Mesendoderm (in vitro differentiated cells): ENCODE measurements at regions not wholly inside any gene's neighbourhood (a gene's known extent, or its start where the extent isn't known, plus 50 kb on each side); places are given as distances from the start of the nearest gene placed in this dataset.

Experiments
- DNase-seq: peaks from one replicate; pipeline ENCODE4 v3.0.0; 2013
- H2AK5ac ChIP-seq: 2 replicates; pipeline ENCODE4 v1.6.1; 2013; ENCODE audit warnings: low read length, inconsistent platforms
- H2BK120ac ChIP-seq: 2 replicates; pipeline ENCODE4 v1.6.1; 2013; ENCODE audit warnings: low read depth, mild to moderate bottlenecking, low read length, moderate library complexity, mixed read lengths
- H2BK15ac ChIP-seq: replicated peaks from 2 replicates; pipeline ENCODE4 v1.6.1; 2013; ENCODE audit warnings: low read depth, mild to moderate bottlenecking, moderate library complexity
- H2BK5ac ChIP-seq: 2 replicates; pipeline ENCODE4 v1.6.1; 2013; ENCODE audit warnings: low read length, inconsistent platforms
- H3K18ac ChIP-seq: 2 replicates; pipeline ENCODE4 v1.6.1; 2013; ENCODE audit warnings: mild to moderate bottlenecking, low read length, mixed read lengths
- H3K23ac ChIP-seq: one replicate; pipeline ENCODE4 v1.6.1; 2013; ENCODE audit warnings: low read length
- H3K27ac ChIP-seq: 2 replicates; pipeline ENCODE4 v1.5.1; 2013; ENCODE audit warnings: low read depth, mild to moderate bottlenecking, inconsistent platforms, low read length, moderate library complexity
- H3K27me3 ChIP-seq: 2 replicates; pipeline ENCODE4 v1.6.1; 2013; ENCODE audit warnings: low read length, control low read depth, mild to moderate bottlenecking, inconsistent platforms; ENCODE audit not compliant: insufficient read depth, poor library complexity
- H3K36me3 ChIP-seq: 2 replicates; pipeline ENCODE4 v1.6.1; 2013; ENCODE audit warnings: low read length, inconsistent platforms; ENCODE audit not compliant: control insufficient read depth, insufficient read depth
- H3K4ac ChIP-seq: one replicate; pipeline ENCODE4 v1.6.1; 2013; ENCODE audit warnings: low read depth, mild to moderate bottlenecking, low read length, moderate library complexity
- H3K4me1 ChIP-seq: 2 replicates; pipeline ENCODE4 v1.6.1; 2013; ENCODE audit warnings: low read depth, low read length, inconsistent platforms; ENCODE audit not compliant: control insufficient read depth
- H3K4me2 ChIP-seq: 2 replicates; pipeline ENCODE4 v1.6.1; 2013; ENCODE audit warnings: low read length
- H3K4me3 ChIP-seq: 2 replicates; pipeline ENCODE4 v1.5.1; 2013; ENCODE audit warnings: mild to moderate bottlenecking, low read length
- H3K56ac ChIP-seq: one replicate; pipeline ENCODE4 v1.6.1; 2013; ENCODE audit warnings: low read length
- H3K79me1 ChIP-seq: 2 replicates; pipeline ENCODE4 v1.6.1; 2013; ENCODE audit warnings: low read length, inconsistent platforms
- H3K79me2 ChIP-seq: 2 replicates; pipeline ENCODE4 v1.6.1; 2013; ENCODE audit warnings: mild to moderate bottlenecking, low read length; ENCODE audit not compliant: control insufficient read depth, insufficient read depth
- H3K9ac ChIP-seq: 2 replicates; pipeline ENCODE4 v1.6.1; 2013; ENCODE audit warnings: low read length, inconsistent platforms
- H4K5ac ChIP-seq: one replicate; pipeline ENCODE4 v1.6.1; 2013; ENCODE audit warnings: low read length
- H4K8ac ChIP-seq: one replicate; pipeline ENCODE4 v1.6.1; 2013; ENCODE audit warnings: low read depth, mild to moderate bottlenecking, control low read depth, low read length, moderate library complexity
- WGBS: extraction: QIAGEN DNeasy Blood & Tissue Kit; methylation state at CpG from one replicate; pipeline ENCODE4 v1.1.7; 2013; ENCODE audit warnings: low lambda C conversion rate, missing lambda C conversion rate; ENCODE audit not compliant: insufficient coverage; ENCODE audit errors: extremely low coverage; 5-methylcytosine and 5-hydroxymethylcytosine counted together

- Histone ChIP-seq H3K4me2 (no peak overlapping the region), H3K56ac (no peak overlapping the region), H3K4ac (no peak overlapping the region), H2BK15ac (no peak overlapping the region), H2AK5ac (no peak overlapping the region), H3K23ac (no peak overlapping the region), H2BK120ac (no peak overlapping the region), H3K9ac (no peak overlapping the region), H3K4me3 (no peak overlapping the region), H4K8ac (no peak overlapping the region), H3K36me3 (no peaks in the 10 kb centered on the region), H3K79me2 (no peaks in the 10 kb centered on the region), H3K79me1 (no peaks in the 10 kb centered on the region), H3K27ac (no peak overlapping the region), H3K27me3 (no peaks in the 10 kb centered on the region), H4K5ac (no peak overlapping the region), H2BK5ac (no peak overlapping the region), H3K18ac (no peak overlapping the region), H3K4me1 (no peaks in the 10 kb centered on the region)
- WGBS: no CpG with 5 or more reads among the region's 10 CpGs
- DNase-seq: no peak
Measured at GRCh38 chr12:127654383-127654985, 612.5 kb upstream of the TMEM132C start.

GRCh38 chr12:127655691-127656090 is 611.3 kb upstream of the TMEM132C start:
- no CpG with 5 or more reads among the region's 3 CpGs for WGBS
- H3K56ac ChIP-seq: no peak overlapping the region
- H3K4me2 ChIP-seq: no peak overlapping the region
- no peak overlapping the region for H2BK15ac ChIP-seq
- H3K79me2 ChIP-seq: no peaks in the 10 kb centered on the region
- H3K79me1 ChIP-seq: no peaks in the 10 kb centered on the region
- H3K4me3 ChIP-seq: no peak overlapping the region
- no peak overlapping the region for H3K4ac ChIP-seq
- no peak overlapping the region for H4K8ac ChIP-seq
- no peak overlapping the region for H2BK120ac ChIP-seq
- H4K5ac ChIP-seq: no peak overlapping the region
- no peak for DNase-seq
- no peak overlapping the region for H3K9ac ChIP-seq
- H2BK5ac ChIP-seq: no peak overlapping the region
- no peak overlapping the region for H3K23ac ChIP-seq
- H3K36me3 ChIP-seq: no peaks in the 10 kb centered on the region
- no peaks in the 10 kb centered on the region for H3K4me1 ChIP-seq
- no peak overlapping the region for H3K27ac ChIP-seq
- H3K27me3 ChIP-seq: no peaks in the 10 kb centered on the region
- no peak overlapping the region for H2AK5ac ChIP-seq
- no peak overlapping the region for H3K18ac ChIP-seq

- no peaks in the 10 kb centered on the region for H3K79me2 ChIP-seq
- no peak overlapping the region for H3K56ac ChIP-seq
- H3K4me2 ChIP-seq: no peak overlapping the region
- H4K8ac ChIP-seq: no peak overlapping the region
- no CpG with 5 or more reads among the region's 3 CpGs for WGBS
- no peak overlapping the region for H3K18ac ChIP-seq
- no peaks in the 10 kb centered on the region for H3K79me1 ChIP-seq
- H3K4me1 ChIP-seq: no peaks in the 10 kb centered on the region
- no peaks in the 10 kb centered on the region for H3K27me3 ChIP-seq
- no peak overlapping the region for H3K23ac ChIP-seq
- no peaks in the 10 kb centered on the region for H3K36me3 ChIP-seq
- H3K4me3 ChIP-seq: no peak overlapping the region
- no peak overlapping the region for H3K9ac ChIP-seq
- no peak overlapping the region for H4K5ac ChIP-seq
- H2BK15ac ChIP-seq: no peak overlapping the region
- no peak overlapping the region for H3K27ac ChIP-seq
- H2AK5ac ChIP-seq: no peak overlapping the region
- H3K4ac ChIP-seq: no peak overlapping the region
- DNase-seq: no peak
- H2BK5ac ChIP-seq: no peak overlapping the region
- no peak overlapping the region for H2BK120ac ChIP-seq
Measured at GRCh38 chr12:127656266-127656665, 610.7 kb upstream of the TMEM132C start.

GRCh38 chr12:127657036-127657435 is 609.9 kb upstream of the TMEM132C start:
- H3K27ac ChIP-seq: no peak overlapping the region
- H3K56ac ChIP-seq: no peak overlapping the region
- H3K23ac ChIP-seq: no peak overlapping the region
- H4K8ac ChIP-seq: no peak overlapping the region
- no peak for DNase-seq
- H3K18ac ChIP-seq: no peak overlapping the region
- no peak overlapping the region for H2AK5ac ChIP-seq
- H3K79me1 ChIP-seq: no peaks in the 10 kb centered on the region
- no peak overlapping the region for H2BK120ac ChIP-seq
- no peak overlapping the region for H4K5ac ChIP-seq
- no peaks in the 10 kb centered on the region for H3K4me1 ChIP-seq
- H3K36me3 ChIP-seq: no peaks in the 10 kb centered on the region
- H3K9ac ChIP-seq: no peak overlapping the region
- H2BK15ac ChIP-seq: no peak overlapping the region
- H3K27me3 ChIP-seq: no peaks in the 10 kb centered on the region
- H3K4me2 ChIP-seq: no peak overlapping the region
- H3K4ac ChIP-seq: no peak overlapping the region
- no peak overlapping the region for H2BK5ac ChIP-seq
- H3K4me3 ChIP-seq: no peak overlapping the region
- H3K79me2 ChIP-seq: no peaks in the 10 kb centered on the region

GRCh38 chr12:127660961-127661360 is 606.0 kb upstream of the TMEM132C start:
- no peak overlapping the region for H4K5ac ChIP-seq
- H4K8ac ChIP-seq: no peak overlapping the region
- no peaks in the 10 kb centered on the region for H3K27me3 ChIP-seq
- no peak overlapping the region for H2BK5ac ChIP-seq
- H3K4me1 ChIP-seq: no peaks in the 10 kb centered on the region
- no peak overlapping the region for H2BK120ac ChIP-seq
- no peak overlapping the region for H3K27ac ChIP-seq
- no peak overlapping the region for H3K23ac ChIP-seq
- no peaks in the 10 kb centered on the region for H3K79me2 ChIP-seq
- no peak overlapping the region for H3K9ac ChIP-seq
- no peak overlapping the region for H3K4ac ChIP-seq
- no peaks in the 10 kb centered on the region for H3K79me1 ChIP-seq
- no peaks in the 10 kb centered on the region for H3K36me3 ChIP-seq
- H3K4me3 ChIP-seq: no peak overlapping the region
- no peak overlapping the region for H3K18ac ChIP-seq
- no peak overlapping the region for H3K4me2 ChIP-seq
- no peak overlapping the region for H3K56ac ChIP-seq
- DNase-seq: no peak
- H2AK5ac ChIP-seq: no peak overlapping the region
- H2BK15ac ChIP-seq: no peak overlapping the region
- WGBS: no CpG with 5 or more reads among the region's 2 CpGs

GRCh38 chr12:127663716-127664115 is 603.3 kb upstream of the TMEM132C start:
- Histone ChIP-seq H4K8ac (no peak overlapping the region), H2BK120ac (no peak overlapping the region), H3K4me1 (no peaks in the 10 kb centered on the region), H2BK15ac (no peak overlapping the region), H3K27ac (no peak overlapping the region), H3K23ac (no peak overlapping the region), H3K27me3 (no peaks in the 10 kb centered on the region), H3K4ac (no peak overlapping the region), H3K4me2 (no peak overlapping the region), H3K56ac (no peak overlapping the region), H3K4me3 (no peak overlapping the region), H2AK5ac (no peak overlapping the region), H3K79me1 (no peaks in the 10 kb centered on the region), H4K5ac (no peak overlapping the region), H3K36me3 (no peaks in the 10 kb centered on the region), H3K18ac (no peak overlapping the region), H3K79me2 (no peaks in the 10 kb centered on the region), H3K9ac (no peak overlapping the region), H2BK5ac (no peak overlapping the region)
- no peak for DNase-seq
- WGBS: no CpG with 5 or more reads among the region's 3 CpGs
